ENCODE measurements at regions not wholly inside any gene's neighbourhood (a gene's known extent, or its start where the extent isn't known, plus 50 kb on each side); places are given as distances from the start of the nearest gene placed in this dataset.

- TF ChIP-seq CTCF (conservative IDR thresholded peaks at IDR 0.05) (no peak), EZH2 (IDR thresholded peaks at IDR 0.05; ENCODE audit: low read depth) (no peak)
Observed at GRCh38 chr2:4356541-4356940, 653.2 kb downstream of the DCDC2C start.
